ENCODE measurements at regions not wholly inside any gene's neighbourhood (a gene's known extent, or its start where the extent isn't known, plus 50 kb on each side); places are given as distances from the start of the nearest gene placed in this dataset.

DNA sequence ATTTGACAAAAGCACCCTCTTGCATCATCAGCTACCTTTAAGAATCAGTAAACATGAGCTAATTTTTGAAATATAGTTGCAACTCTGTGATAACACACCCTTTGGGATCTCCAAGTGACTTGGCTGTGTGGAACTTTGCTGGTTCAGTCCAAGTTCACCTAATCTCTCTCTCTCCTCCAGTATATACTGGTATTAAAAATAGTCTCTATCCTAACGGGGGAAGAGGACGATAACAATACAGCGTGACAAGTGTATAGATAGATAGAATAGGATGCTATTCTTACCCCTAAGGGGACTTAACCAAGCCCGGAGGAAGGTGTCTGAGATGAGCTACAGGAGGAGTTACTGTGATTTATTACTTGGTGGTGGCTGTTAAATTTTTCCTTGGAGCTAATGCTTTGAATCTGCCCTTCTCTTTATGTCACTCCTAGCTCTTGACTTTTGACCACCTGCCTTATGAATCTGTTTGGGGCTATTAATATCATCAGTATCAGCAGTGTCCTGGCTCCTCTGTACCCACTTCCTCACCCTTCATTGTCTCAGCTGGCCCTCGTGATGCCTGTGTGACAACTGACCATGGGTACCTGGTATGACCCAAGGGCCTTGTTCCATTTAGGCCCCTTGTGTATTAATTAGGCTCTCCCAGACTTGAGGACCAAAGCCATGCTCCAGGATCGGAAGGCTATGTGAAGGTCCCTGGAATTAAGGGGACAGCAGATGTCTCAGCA, 223.9 kb downstream of the SREK1 start:
- TF ChIP-seq POLR2A (IDR thresholded peaks at IDR 0.05) (no peak), POLR2AphosphoS5 (IDR thresholded peaks at IDR 0.05) (no peak)
- TF ChIP-seq, protein P1, sequence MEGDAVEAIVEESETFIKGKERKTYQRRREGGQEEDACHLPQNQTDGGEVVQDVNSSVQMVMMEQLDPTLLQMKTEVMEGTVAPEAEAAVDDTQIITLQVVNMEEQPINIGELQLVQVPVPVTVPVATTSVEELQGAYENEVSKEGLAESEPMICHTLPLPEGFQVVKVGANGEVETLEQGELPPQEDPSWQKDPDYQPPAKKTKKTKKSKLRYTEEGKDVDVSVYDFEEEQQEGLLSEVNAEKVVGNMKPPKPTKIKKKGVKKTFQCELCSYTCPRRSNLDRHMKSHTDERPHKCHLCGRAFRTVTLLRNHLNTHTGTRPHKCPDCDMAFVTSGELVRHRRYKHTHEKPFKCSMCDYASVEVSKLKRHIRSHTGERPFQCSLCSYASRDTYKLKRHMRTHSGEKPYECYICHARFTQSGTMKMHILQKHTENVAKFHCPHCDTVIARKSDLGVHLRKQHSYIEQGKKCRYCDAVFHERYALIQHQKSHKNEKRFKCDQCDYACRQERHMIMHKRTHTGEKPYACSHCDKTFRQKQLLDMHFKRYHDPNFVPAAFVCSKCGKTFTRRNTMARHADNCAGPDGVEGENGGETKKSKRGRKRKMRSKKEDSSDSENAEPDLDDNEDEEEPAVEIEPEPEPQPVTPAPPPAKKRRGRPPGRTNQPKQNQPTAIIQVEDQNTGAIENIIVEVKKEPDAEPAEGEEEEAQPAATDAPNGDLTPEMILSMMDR (IDR thresholded peaks at IDR 0.05) = no peak
